ENCODE measurements at regions not wholly inside any gene's neighbourhood (a gene's known extent, or its start where the extent isn't known, plus 50 kb on each side); places are given as distances from the start of the nearest gene placed in this dataset.

DNA sequence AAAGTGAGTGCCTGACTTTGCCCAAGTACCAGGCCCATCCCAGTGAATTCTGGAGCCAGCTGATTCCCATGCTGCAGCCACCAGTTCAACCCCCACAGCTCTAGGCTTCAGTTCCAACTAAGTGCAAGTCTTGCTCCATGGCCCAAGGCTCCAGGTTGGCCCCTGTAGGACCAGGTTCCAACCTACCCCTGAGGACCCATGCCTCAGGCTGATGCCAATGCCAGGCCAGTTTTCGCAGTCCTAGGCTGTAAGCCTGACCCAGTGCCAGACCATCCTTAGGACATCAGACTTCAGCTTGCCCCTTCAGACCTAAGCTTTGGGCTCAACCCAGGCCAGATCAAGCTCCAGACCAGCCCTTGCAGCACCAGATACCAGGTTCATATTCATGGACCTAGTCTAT is 352.6 kb downstream of the FSCB start:
- no peaks in the 10 kb centered on the region for H3K36me3 ChIP-seq (replicated peaks)
- DNase-seq = no peak
- in situ Hi-C loops (cut with HindIII; ENCODE audit: low pct_ligation_motif_present, low sequenced_read_pairs) = no loop called here
- H3K27me3 ChIP-seq (replicated peaks) = no peaks in the 10 kb centered on the region
- H3K27ac ChIP-seq = no peak overlapping the region
- TF ChIP-seq, protein P1, sequence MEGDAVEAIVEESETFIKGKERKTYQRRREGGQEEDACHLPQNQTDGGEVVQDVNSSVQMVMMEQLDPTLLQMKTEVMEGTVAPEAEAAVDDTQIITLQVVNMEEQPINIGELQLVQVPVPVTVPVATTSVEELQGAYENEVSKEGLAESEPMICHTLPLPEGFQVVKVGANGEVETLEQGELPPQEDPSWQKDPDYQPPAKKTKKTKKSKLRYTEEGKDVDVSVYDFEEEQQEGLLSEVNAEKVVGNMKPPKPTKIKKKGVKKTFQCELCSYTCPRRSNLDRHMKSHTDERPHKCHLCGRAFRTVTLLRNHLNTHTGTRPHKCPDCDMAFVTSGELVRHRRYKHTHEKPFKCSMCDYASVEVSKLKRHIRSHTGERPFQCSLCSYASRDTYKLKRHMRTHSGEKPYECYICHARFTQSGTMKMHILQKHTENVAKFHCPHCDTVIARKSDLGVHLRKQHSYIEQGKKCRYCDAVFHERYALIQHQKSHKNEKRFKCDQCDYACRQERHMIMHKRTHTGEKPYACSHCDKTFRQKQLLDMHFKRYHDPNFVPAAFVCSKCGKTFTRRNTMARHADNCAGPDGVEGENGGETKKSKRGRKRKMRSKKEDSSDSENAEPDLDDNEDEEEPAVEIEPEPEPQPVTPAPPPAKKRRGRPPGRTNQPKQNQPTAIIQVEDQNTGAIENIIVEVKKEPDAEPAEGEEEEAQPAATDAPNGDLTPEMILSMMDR (IDR thresholded peaks at IDR 0.05; ENCODE audit: low read depth, low read length, missing control alignments) = no peak
- no peak overlapping the region for H3K4me3 ChIP-seq (ENCODE audit: low read depth, low read length)

DNA sequence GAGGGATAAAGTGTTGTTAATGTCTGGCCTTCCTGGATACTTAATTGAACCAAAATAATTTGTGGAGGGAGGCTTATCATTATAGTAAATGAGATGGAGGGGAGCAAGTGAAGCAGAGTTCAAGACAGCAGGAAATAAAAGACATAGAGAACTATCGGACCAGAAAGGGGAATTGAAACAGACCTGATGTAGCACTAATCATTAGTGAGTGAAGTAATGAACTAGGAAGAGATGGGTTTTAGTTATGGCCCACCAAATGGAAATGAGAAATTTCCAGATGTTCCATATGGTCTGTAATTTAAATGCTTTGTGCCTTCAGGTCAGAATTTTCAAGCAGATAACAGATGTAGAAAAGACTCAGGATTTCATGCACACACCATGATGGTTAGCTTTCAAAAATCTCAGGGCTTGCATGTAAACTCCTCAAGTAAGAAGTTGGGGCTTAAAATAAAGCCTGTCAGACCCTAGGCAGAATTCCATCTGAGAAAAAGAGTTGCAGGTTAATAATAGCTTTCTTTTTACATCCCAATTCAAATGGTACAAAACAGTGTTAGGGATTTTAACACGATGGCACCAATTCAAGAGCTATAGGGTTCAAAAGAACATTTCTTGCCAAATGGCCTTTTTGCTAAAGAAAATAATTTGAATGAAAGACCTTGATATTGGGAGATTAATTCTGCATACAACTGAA is 355.8 kb downstream of the FSCB start:
- TF ChIP-seq, protein P1 (IDR thresholded peaks at IDR 0.05; ENCODE audit: low read depth, low read length, missing control alignments) = no peak
- DNase-seq = no peak
- Histone ChIP-seq H3K27ac (no peak overlapping the region), H3K36me3 (replicated peaks) (no peaks in the 10 kb centered on the region), H3K4me3 (ENCODE audit: low read depth, low read length) (no peak overlapping the region), H3K27me3 (replicated peaks) (no peaks in the 10 kb centered on the region)
- in situ Hi-C loops (cut with HindIII; ENCODE audit: low pct_ligation_motif_present, low sequenced_read_pairs) = no loop called here

- Histone ChIP-seq H3K36me3 (replicated peaks) (no peaks in the 10 kb centered on the region), H3K4me3 (ENCODE audit: low read depth, low read length) (no peak overlapping the region), H3K27ac (no peak overlapping the region), H3K27me3 (replicated peaks) (no peaks in the 10 kb centered on the region)
- TF ChIP-seq, protein P1 (IDR thresholded peaks at IDR 0.05; ENCODE audit: low read depth, low read length, missing control alignments) = peak; percentile 58
- no peak for DNase-seq
- in situ Hi-C loops (cut with HindIII; ENCODE audit: low pct_ligation_motif_present, low sequenced_read_pairs) = no loop called here
Observed at GRCh38 chr14:44149597-44149996, 357.5 kb downstream of the FSCB start.

DNA sequence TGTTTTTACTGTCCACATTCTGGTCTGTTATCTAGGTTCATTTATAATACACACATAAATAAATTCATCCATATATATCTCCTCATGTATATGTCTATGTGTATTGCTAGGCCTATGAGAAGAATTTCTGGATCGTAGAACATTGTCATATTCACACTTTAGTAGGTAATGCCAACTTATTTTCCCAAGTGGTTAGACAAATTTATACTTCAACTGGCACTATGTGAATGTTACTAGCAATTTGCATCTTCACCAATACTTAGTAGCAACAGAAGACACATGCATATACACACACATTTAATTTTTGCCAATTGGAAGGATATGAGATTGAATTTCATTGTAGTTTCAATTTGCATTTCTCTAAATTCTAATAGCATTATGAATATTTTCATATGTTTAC is 365.1 kb downstream of the FSCB start:
- H3K27ac ChIP-seq = no peak overlapping the region
- TF ChIP-seq, protein P1 (IDR thresholded peaks at IDR 0.05; ENCODE audit: low read depth, low read length, missing control alignments) = no peak
- no peak for DNase-seq
- no peaks in the 10 kb centered on the region for H3K36me3 ChIP-seq (replicated peaks)
- H3K27me3 ChIP-seq (replicated peaks) = no peaks in the 10 kb centered on the region
- in situ Hi-C loops (cut with HindIII; ENCODE audit: low pct_ligation_motif_present, low sequenced_read_pairs) = no loop called here
- no peak overlapping the region for H3K4me3 ChIP-seq (ENCODE audit: low read depth, low read length)

DNA sequence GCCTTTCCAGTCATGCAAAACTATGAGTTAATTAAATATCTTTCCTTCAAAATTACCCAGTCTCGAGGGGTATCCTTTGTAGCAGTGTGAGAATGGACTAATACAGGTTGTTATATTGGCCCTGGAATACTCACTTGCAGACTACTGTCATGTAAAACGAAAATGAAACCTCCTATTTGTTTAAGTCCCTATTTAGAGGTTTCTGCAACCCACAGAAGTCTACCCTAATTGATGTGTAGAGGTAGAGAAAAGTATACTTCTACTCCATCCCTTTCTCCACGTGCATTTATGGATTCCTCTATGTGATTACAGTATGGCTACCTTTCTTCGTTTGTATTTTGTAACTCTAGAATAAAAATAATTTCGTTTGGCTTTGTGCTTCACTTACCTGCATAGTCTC is 371.1 kb downstream of the FSCB start:
- Histone ChIP-seq H3K36me3 (replicated peaks) (no peaks in the 10 kb centered on the region), H3K27me3 (replicated peaks) (no peaks in the 10 kb centered on the region), H3K4me3 (ENCODE audit: low read depth, low read length) (no peak overlapping the region), H3K27ac (no peak overlapping the region)
- TF ChIP-seq, protein P1 (IDR thresholded peaks at IDR 0.05; ENCODE audit: low read depth, low read length, missing control alignments) = no peak
- no peak for DNase-seq
- in situ Hi-C loops (cut with HindIII; ENCODE audit: low pct_ligation_motif_present, low sequenced_read_pairs) = no loop called here

GRCh38 chr14:44131861-44132260 is 375.2 kb downstream of the FSCB start:
- no peak overlapping the region for H3K4me3 ChIP-seq (ENCODE audit: low read depth, low read length)
- no peaks in the 10 kb centered on the region for H3K27me3 ChIP-seq (replicated peaks)
- TF ChIP-seq, protein P1 (IDR thresholded peaks at IDR 0.05; ENCODE audit: low read depth, low read length, missing control alignments) = no peak
- H3K27ac ChIP-seq = no peak overlapping the region
- DNase-seq = no peak
- in situ Hi-C loops (cut with HindIII; ENCODE audit: low pct_ligation_motif_present, low sequenced_read_pairs) = no loop called here
- no peaks in the 10 kb centered on the region for H3K36me3 ChIP-seq (replicated peaks)
